Karpas-422 (cell line): ENCODE measurements at regions not wholly inside any gene's neighbourhood (a gene's known extent, or its start where the extent isn't known, plus 50 kb on each side); places are given as distances from the start of the nearest gene placed in this dataset.

Experiments used
- DNase-seq: peaks from one replicate; pipeline ENCODE4 v3.0.0-alpha.2; 2015
- H2AFZ ChIP-seq: fragments of 200-600 bp; sonication (generic); 2 replicates; pipeline ENCODE4 v1.6.1; 2014; ENCODE audit warnings: antibody characterized with exemption, low read length, mixed read lengths
- H3K27ac ChIP-seq: fragments of 200-600 bp; sonication (generic); 2 replicates; pipeline ENCODE4 v1.5.1; 2014; ENCODE audit warnings: mild to moderate bottlenecking, low read length, moderate library complexity
- H3K27me3 ChIP-seq: fragments of 200-600 bp; sonication (generic); 2 replicates; pipeline ENCODE4 v1.6.1; 2014; ENCODE audit warnings: low read length, mixed read lengths
- H3K36me3 ChIP-seq: fragments of 200-600 bp; sonication (generic); 2 replicates; pipeline ENCODE4 v1.6.1; 2014; ENCODE audit warnings: low read length, mixed read lengths; ENCODE audit not compliant: insufficient read depth
- H3K4me1 ChIP-seq: fragments of 200-600 bp; sonication (generic); 2 replicates; pipeline ENCODE4 v1.6.1; 2014; ENCODE audit warnings: mild to moderate bottlenecking, low read length, mixed read lengths
- H3K4me2 ChIP-seq: fragments of 200-600 bp; sonication (generic); 2 replicates; pipeline ENCODE4 v1.6.1; 2014; ENCODE audit warnings: low read length, low read depth, mild to moderate bottlenecking; ENCODE audit not compliant: poor library complexity, severe bottlenecking
- H3K4me3 ChIP-seq: fragments of 200-600 bp; sonication (generic); 2 replicates; pipeline ENCODE4 v1.5.1; 2014; ENCODE audit warnings: mild to moderate bottlenecking, antibody characterized with exemption, low read length, mixed read lengths
- H3K79me2 ChIP-seq: fragments of 200-600 bp; sonication (generic); 2 replicates; pipeline ENCODE4 v1.6.1; 2014; ENCODE audit warnings: mild to moderate bottlenecking, low read length, mixed read lengths
- H3K9ac ChIP-seq: fragments of 200-600 bp; sonication (generic); 2 replicates; pipeline ENCODE4 v1.6.0; 2014; ENCODE audit warnings: low read length
- H3K9me2 ChIP-seq: fragments of 200-600 bp; sonication (generic), shearing (Covaris generic); replicated peaks from 2 replicates; pipeline ENCODE4 v1.6.0; 2014; ENCODE audit warnings: mild to moderate bottlenecking, low read length, moderate library complexity; ENCODE audit not compliant: insufficient read depth
- H3K9me3 ChIP-seq: fragments of 300-700, 200-600 bp; sonication (generic); 2 replicates; pipeline ENCODE4 v1.6.1; 2014; ENCODE audit warnings: low read length, mixed read lengths
- H4K20me1 ChIP-seq: fragments of 200-600 bp; sonication (generic); 2 replicates; pipeline ENCODE4 v1.6.1; 2014; ENCODE audit warnings: mild to moderate bottlenecking, antibody characterized with exemption, low read length, low read depth; ENCODE audit not compliant: insufficient read depth

DNA sequence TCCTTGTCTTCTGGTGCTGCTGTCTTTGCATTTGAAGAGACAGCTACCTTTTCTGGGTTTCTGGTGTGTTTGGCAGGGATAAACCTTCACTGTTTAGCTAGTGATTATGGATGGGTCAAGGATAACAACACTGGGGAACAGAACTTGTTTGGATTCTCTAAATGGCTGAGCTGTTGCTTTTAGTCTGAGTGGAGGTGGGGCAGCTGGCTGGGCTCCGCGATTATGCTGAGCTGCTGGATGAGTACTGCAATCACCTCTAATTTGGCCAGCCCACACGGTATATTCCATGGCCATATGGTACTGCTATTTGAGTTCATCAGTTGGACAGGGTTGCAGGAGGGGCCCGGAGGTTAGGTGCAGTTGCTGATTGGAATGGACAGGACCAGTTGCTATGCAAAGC lies 361.6 kb upstream of the TFPI start:
- Histone ChIP-seq H4K20me1 (no peaks in the 10 kb centered on the region), H3K27ac (no peak overlapping the region), H3K4me2 (no peak overlapping the region), H3K4me1 (no peaks in the 10 kb centered on the region), H3K9me2 (no peaks in the 10 kb centered on the region), H3K79me2 (no peaks in the 10 kb centered on the region), H3K36me3 (no peaks in the 10 kb centered on the region), H2AFZ (no peak overlapping the region), H3K27me3 (no peaks in the 10 kb centered on the region), H3K4me3 (no peak overlapping the region), H3K9me3 (peaks cover 9% of the 10 kb centered on the region; the same call in 1 of the 2 replicates), H3K9ac (no peak overlapping the region)
- no peak for DNase-seq

DNA sequence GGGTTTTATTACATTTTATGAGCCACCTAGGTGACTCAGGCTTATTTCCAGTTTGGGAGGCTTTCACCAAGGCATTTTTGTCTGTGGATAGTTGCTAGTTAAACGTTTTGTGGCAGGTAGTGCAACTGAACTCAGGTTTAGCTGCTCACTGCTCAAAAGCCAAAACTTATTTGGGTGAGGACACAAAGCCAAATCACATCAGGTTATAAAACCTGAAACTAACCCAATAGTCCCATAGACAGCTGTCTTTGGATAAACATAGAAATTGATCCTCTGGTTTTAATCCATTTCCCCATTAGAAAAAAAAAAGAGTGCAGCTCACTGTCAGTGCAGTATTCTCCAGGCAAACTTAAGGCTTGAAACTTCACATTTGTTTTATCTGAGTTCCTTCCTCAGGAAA lies 362.6 kb upstream of the TFPI start:
- H3K9ac ChIP-seq: no peak overlapping the region
- H3K27ac ChIP-seq: no peak overlapping the region
- H3K9me3 ChIP-seq: peaks cover 9% of the 10 kb centered on the region; the same call in 1 of the 2 replicates
- no peak overlapping the region for H3K4me2 ChIP-seq
- no peak for DNase-seq
- no peaks in the 10 kb centered on the region for H3K79me2 ChIP-seq
- no peaks in the 10 kb centered on the region for H3K27me3 ChIP-seq
- no peaks in the 10 kb centered on the region for H4K20me1 ChIP-seq
- no peaks in the 10 kb centered on the region for H3K36me3 ChIP-seq
- no peaks in the 10 kb centered on the region for H3K9me2 ChIP-seq
- no peak overlapping the region for H3K4me3 ChIP-seq
- no peaks in the 10 kb centered on the region for H3K4me1 ChIP-seq
- H2AFZ ChIP-seq: no peak overlapping the region

- Histone ChIP-seq H2AFZ (no peak overlapping the region), H3K27me3 (no peaks in the 10 kb centered on the region), H3K36me3 (no peaks in the 10 kb centered on the region), H3K9me3 (peaks cover 9% of the 10 kb centered on the region; the same call in 1 of the 2 replicates), H3K4me3 (no peak overlapping the region), H3K79me2 (no peaks in the 10 kb centered on the region), H3K4me2 (no peak overlapping the region), H3K27ac (no peak overlapping the region), H4K20me1 (no peaks in the 10 kb centered on the region), H3K9me2 (no peaks in the 10 kb centered on the region), H3K4me1 (no peaks in the 10 kb centered on the region), H3K9ac (no peak overlapping the region)
- DNase-seq: no peak
Measured at GRCh38 chr2:187917535-187917934, 363.3 kb upstream of the TFPI start.

- no peak overlapping the region for H3K4me2 ChIP-seq
- H3K27ac ChIP-seq: no peak overlapping the region
- no peaks in the 10 kb centered on the region for H4K20me1 ChIP-seq
- H3K36me3 ChIP-seq: no peaks in the 10 kb centered on the region
- peaks cover 6% of the 10 kb centered on the region; the same call in 1 of the 2 replicates for H3K9me3 ChIP-seq
- no peak overlapping the region for H3K4me3 ChIP-seq
- DNase-seq: no peak
- H3K79me2 ChIP-seq: no peaks in the 10 kb centered on the region
- no peaks in the 10 kb centered on the region for H3K9me2 ChIP-seq
- H2AFZ ChIP-seq: no peak overlapping the region
- H3K9ac ChIP-seq: no peak overlapping the region
- H3K27me3 ChIP-seq: no peaks in the 10 kb centered on the region
- H3K4me1 ChIP-seq: no peaks in the 10 kb centered on the region
Measured at GRCh38 chr2:187918996-187919821, 365.0 kb upstream of the TFPI start.

- H3K9me3 ChIP-seq: peaks cover 6% of the 10 kb centered on the region; the same call in 1 of the 2 replicates
- no peak overlapping the region for H2AFZ ChIP-seq
- no peaks in the 10 kb centered on the region for H3K27me3 ChIP-seq
- H3K4me3 ChIP-seq: no peak overlapping the region
- H3K27ac ChIP-seq: no peak overlapping the region
- H4K20me1 ChIP-seq: no peaks in the 10 kb centered on the region
- no peaks in the 10 kb centered on the region for H3K36me3 ChIP-seq
- DNase-seq: no peak
- no peaks in the 10 kb centered on the region for H3K4me1 ChIP-seq
- no peaks in the 10 kb centered on the region for H3K9me2 ChIP-seq
- H3K9ac ChIP-seq: no peak overlapping the region
- H3K4me2 ChIP-seq: no peak overlapping the region
- H3K79me2 ChIP-seq: no peaks in the 10 kb centered on the region
Measured at GRCh38 chr2:187920511-187920910, 366.3 kb upstream of the TFPI start.

DNA sequence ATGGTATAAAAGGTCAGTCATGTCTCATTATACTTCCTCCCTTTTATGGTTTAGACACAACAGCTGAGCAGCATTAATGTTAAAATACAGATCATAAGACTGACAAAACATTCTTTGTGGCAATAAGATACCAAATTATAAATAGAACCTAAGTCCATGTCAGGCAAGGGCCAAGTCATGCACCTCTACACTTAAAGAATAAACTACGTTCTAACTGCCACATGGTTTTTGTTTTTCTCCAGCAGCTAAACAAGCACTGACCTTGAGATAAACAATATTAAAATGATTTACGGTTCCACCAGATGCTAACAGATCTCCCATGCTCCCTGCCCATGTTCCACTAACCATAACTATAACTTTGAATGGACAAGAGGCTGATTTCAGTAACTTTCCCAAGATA lies 368.6 kb upstream of the TFPI start:
- H3K9ac ChIP-seq: no peak overlapping the region
- H4K20me1 ChIP-seq: no peaks in the 10 kb centered on the region
- H3K36me3 ChIP-seq: no peaks in the 10 kb centered on the region
- H3K9me2 ChIP-seq: no peaks in the 10 kb centered on the region
- H3K4me1 ChIP-seq: no peaks in the 10 kb centered on the region
- no peak overlapping the region for H3K4me2 ChIP-seq
- no peak for DNase-seq
- H3K79me2 ChIP-seq: no peaks in the 10 kb centered on the region
- no peaks in the 10 kb centered on the region for H3K27me3 ChIP-seq
- no peak overlapping the region for H2AFZ ChIP-seq
- H3K27ac ChIP-seq: no peak overlapping the region
- no peaks in the 10 kb centered on the region; the same call in 1 of the 2 replicates for H3K9me3 ChIP-seq
- no peak overlapping the region for H3K4me3 ChIP-seq

DNA sequence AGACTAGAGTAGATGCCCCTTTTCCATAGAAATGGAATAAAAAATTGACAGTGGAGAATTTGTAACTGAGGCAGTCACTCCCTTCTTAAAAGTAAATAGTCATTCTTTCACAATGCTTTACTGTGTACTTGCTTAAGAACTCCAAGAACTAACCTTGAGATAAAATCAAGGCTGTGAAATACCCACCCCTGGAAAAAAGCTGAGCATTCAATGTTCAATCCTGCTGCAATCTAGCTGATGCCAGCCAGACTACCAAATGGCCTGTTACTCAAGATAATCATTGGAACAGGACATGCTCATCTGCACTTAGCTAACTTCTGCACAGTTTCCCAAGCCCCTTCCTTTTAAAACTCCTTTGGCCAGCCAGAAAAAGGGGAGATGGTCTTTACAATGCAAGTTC lies 367.4 kb upstream of the GULP1 start:
- Histone ChIP-seq H3K4me2 (no peak overlapping the region), H3K4me3 (no peak overlapping the region), H4K20me1 (no peaks in the 10 kb centered on the region), H3K9ac (no peak overlapping the region), H3K9me2 (no peaks in the 10 kb centered on the region), H3K9me3 (no peaks in the 10 kb centered on the region; the same call in 1 of the 2 replicates), H3K36me3 (no peaks in the 10 kb centered on the region), H3K27ac (no peak overlapping the region), H3K79me2 (no peaks in the 10 kb centered on the region), H3K27me3 (no peaks in the 10 kb centered on the region), H3K4me1 (no peaks in the 10 kb centered on the region), H2AFZ (no peak overlapping the region)
- DNase-seq: no peak

DNA sequence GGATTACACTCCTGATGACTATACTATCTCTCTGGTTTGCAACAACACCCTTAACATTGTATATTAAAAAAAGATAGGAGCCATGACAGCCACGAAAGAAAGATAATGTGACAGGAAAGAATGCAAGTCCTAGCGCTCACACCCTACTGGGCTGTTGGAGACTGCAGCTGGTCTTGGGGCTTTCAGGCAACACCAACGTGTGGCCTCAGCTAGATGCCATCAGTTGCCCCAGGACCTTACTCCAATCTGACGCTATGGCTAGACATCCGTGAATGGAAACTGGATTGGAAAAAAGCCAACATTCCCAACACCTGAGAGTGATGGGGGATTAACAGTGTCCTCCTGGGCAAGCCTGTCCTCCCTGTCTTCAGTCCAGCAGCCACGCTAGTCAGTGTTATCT lies 357.4 kb upstream of the GULP1 start:
- Histone ChIP-seq H3K36me3 (no peaks in the 10 kb centered on the region), H3K9ac (no peak overlapping the region), H2AFZ (no peak overlapping the region), H3K27ac (no peak overlapping the region), H3K4me1 (no peaks in the 10 kb centered on the region), H3K9me3 (peaks cover 5% of the 10 kb centered on the region; the same call in 1 of the 2 replicates), H3K9me2 (no peaks in the 10 kb centered on the region), H3K27me3 (no peaks in the 10 kb centered on the region), H3K4me2 (no peak overlapping the region), H3K4me3 (no peak overlapping the region), H4K20me1 (no peaks in the 10 kb centered on the region), H3K79me2 (no peaks in the 10 kb centered on the region)
- no peak for DNase-seq
